K562 (cell line): ENCODE measurements at regions not wholly inside any gene's neighbourhood (a gene's known extent, or its start where the extent isn't known, plus 50 kb on each side); places are given as distances from the start of the nearest gene placed in this dataset.

Source experiments
- ATAC-seq: fragments of 200-7000 bp; cut with Tn5 transposase; 3 replicates; pipeline ENCODE4 v1.9.1; 2020; ENCODE audit warnings: moderate library complexity
- BruUV-seq: library from RNA; stranded (reverse); fragments of 400-500 nt; replicated peaks from 2 replicates; lab custom pipeline; 2021; lab: Mats Ljungman, UMichigan
- CTCF ChIA-PET: fragments of 300-600 bp; formaldehyde crosslinking; extraction: SDS; loops from one replicate; lab custom pipeline; 2021; ENCODE audit warnings: low intra/inter-chr PET ratio; lab: Yijun Ruan, JAX
- POLR2A ChIA-PET: fragments of 300-600, 350-650 bp; sonication (Branson Sonifier 250); formaldehyde crosslinking; extraction: SDS; loops from one replicate; lab custom pipeline; 2021; ENCODE audit warnings: antibody characterized with exemption, inconsistent platforms; lab: Yijun Ruan, JAX
- DNase-seq, 4 experiments: peaks; one replicate each; pipeline versions ENCODE4 v3.0.0 to v3.0.0-alpha.2; 2011 to 2018; ENCODE audit warnings: low spot score in 3 of 4, mixed read lengths in 3 of 4; ENCODE audit errors: extremely low read depth in 1 of 4
- FAIRE-seq: peaks from 2 replicates; lab custom pipeline; 2011; peaks lifted over from hg19 to GRCh38; lab: Jason Lieb, UNC
- H2AFZ ChIP-seq: 2 replicates; pipeline ENCODE4 v1.6.0; 2011; ENCODE audit warnings: low read depth, low read length, control low read depth, inconsistent platforms
- H3K27ac ChIP-seq: fragments of 200-600 bp; 3 replicates; pipeline ENCODE4 v1.8.0; 2011; ENCODE audit warnings: low read depth, mild to moderate bottlenecking, control low read depth, inconsistent platforms, low read length, moderate library complexity, mixed read lengths; ENCODE audit errors: extremely low read depth
- H3K27me3 ChIP-seq, 2 experiments: fragments of 300-600 bp in 1 of 2; 2 replicates in 1 of 2; 3 replicates in 1 of 2; pipeline versions ENCODE4 v1.6.0 to v1.8.0; 2011; ENCODE audit warnings: inconsistent platforms in 2 of 2, low read length in 2 of 2, mild to moderate bottlenecking in 1 of 2, mixed read lengths in 1 of 2, moderate library complexity in 1 of 2; ENCODE audit not compliant: control insufficient read depth in 2 of 2, insufficient read depth in 2 of 2
- H3K36me3 ChIP-seq: fragments of 300-600 bp; 3 replicates; pipeline ENCODE4 v1.8.0; 2011; ENCODE audit warnings: mild to moderate bottlenecking, low read length, inconsistent platforms; ENCODE audit not compliant: control insufficient read depth, insufficient read depth
- H3K4me1 ChIP-seq, 2 experiments: fragments of 200-600 bp in 1 of 2; replicated peaks in 1 of 2; 2 replicates in 1 of 2; 3 replicates in 1 of 2; pipeline versions ENCODE4 v1.5.1 to v1.8.0; 2011; ENCODE audit warnings: inconsistent platforms in 2 of 2, low read length in 2 of 2, mild to moderate bottlenecking in 1 of 2, mixed read lengths in 1 of 2, moderate library complexity in 1 of 2; ENCODE audit not compliant: control insufficient read depth in 2 of 2, insufficient read depth in 2 of 2
- H3K4me2 ChIP-seq: 2 replicates; pipeline ENCODE4 v1.6.1; 2011; ENCODE audit warnings: low read length, control low read depth, inconsistent platforms, mixed read lengths; ENCODE audit not compliant: insufficient read depth
- H3K4me3 ChIP-seq: fragments of 200-600 bp; sonication (generic), shearing (Covaris generic); 2 replicates; pipeline ENCODE4 v1.5.1; 2016; ENCODE audit warnings: control low read depth, inconsistent platforms
- H3K79me2 ChIP-seq: fragments of 200-600 bp; 3 replicates; pipeline ENCODE4 v1.8.0; 2011; ENCODE audit warnings: low read length, inconsistent platforms; ENCODE audit not compliant: control insufficient read depth, insufficient read depth
- H3K9ac ChIP-seq, 2 experiments: 2 replicates each; pipeline versions ENCODE4 v1.6.0 to v1.6.1; 2011; ENCODE audit warnings: low read depth in 2 of 2, low read length in 2 of 2, control low read depth in 1 of 2, inconsistent platforms in 1 of 2, mild to moderate bottlenecking in 1 of 2, mixed read lengths in 1 of 2; ENCODE audit not compliant: insufficient read depth in 1 of 2
- H3K9me1 ChIP-seq: one replicate; pipeline ENCODE4 v1.6.0; 2011; ENCODE audit warnings: inconsistent platforms, mild to moderate bottlenecking, low read length, moderate library complexity; ENCODE audit not compliant: control insufficient read depth, insufficient read depth
- H3K9me3 ChIP-seq: replicated peaks from 2 replicates; pipeline ENCODE4 v1.5.1; 2011; ENCODE audit warnings: low read depth, low read length, inconsistent platforms; ENCODE audit not compliant: control insufficient read depth, insufficient read depth
- H4K20me1 ChIP-seq: replicated peaks from 2 replicates; pipeline ENCODE4 v1.6.1; 2011; ENCODE audit warnings: low read length, inconsistent platforms, mixed read lengths; ENCODE audit not compliant: control insufficient read depth, insufficient read depth
- ARNT ChIP-seq, 2 experiments: fragments of 450-650 bp; IDR thresholded peaks; 2 replicates each; pipeline ENCODE4 v1.6.1; 2016; ENCODE audit warnings: mild to moderate bottlenecking in 1 of 2
- BACH1 ChIP-seq: fragments of 200-800 bp; sonication (Bioruptor generic); IDR thresholded peaks from 2 replicates; pipeline ENCODE4 v1.6.1; 2016; ENCODE audit warnings: missing genetic modification characterization, missing compliant biosample characterization
- CBFA2T3 ChIP-seq: fragments of 450-650 bp; IDR thresholded peaks from 2 replicates; pipeline ENCODE4 v1.6.1; 2017
- DDX20 ChIP-seq: fragments of 450-650 bp; IDR thresholded peaks from 2 replicates; pipeline ENCODE4 v1.6.1; 2016; ENCODE audit warnings: missing genetic modification characterization, low read depth, mild to moderate bottlenecking, missing compliant biosample characterization, moderate library complexity
- NONO ChIP-seq, 2 experiments: fragments of 200-400 bp in 1 of 2; fragments of 450-650 bp in 1 of 2; formaldehyde crosslinking in 1 of 2; IDR thresholded peaks; 2 replicates each; pipeline ENCODE4 v1.6.1; 2017; ENCODE audit warnings: low read depth in 2 of 2, mild to moderate bottlenecking in 2 of 2, moderate library complexity in 2 of 2, low read length in 1 of 2
- RUNX1 ChIP-seq: sonication (generic); IDR thresholded peaks from 2 replicates; pipeline ENCODE4 v1.6.1; 2016; ENCODE audit warnings: antibody characterized with exemption, low read depth
- ZEB2 ChIP-seq: fragments of 450-650 bp; IDR thresholded peaks from 2 replicates; pipeline ENCODE4 v1.6.1; 2016
- ZNF23 ChIP-seq: fragments of 250-450 bp; sonication (Bioruptor Pico); IDR thresholded peaks from 2 replicates; pipeline ENCODE4 v1.4.0; 2020; ENCODE audit warnings: mild to moderate bottlenecking
- ZNF77 ChIP-seq: fragments of 250-450 bp; sonication (Bioruptor Pico); IDR thresholded peaks from 2 replicates; pipeline ENCODE4 v1.5.0; 2020
- WGBS: fragments of 100-300 bp; shearing (Covaris generic); methylation state at CpG from one replicate; pipeline ENCODE4 v1.1.6; 2016; ENCODE audit warnings: low coverage, mixed read lengths; ENCODE audit not compliant: insufficient coverage; ENCODE audit errors: missing lambda C conversion rate; 5-methylcytosine and 5-hydroxymethylcytosine counted together
- in situ Hi-C: fragments of 300-500 bp; cut with MboI; formaldehyde crosslinking; loops from 4 replicates; pipeline ENCODE4 v1.15.0; 2018; ENCODE audit warnings: inconsistent platforms, mixed read lengths
- intact Hi-C: fragments of 100-400 bp; cut with micrococcal nuclease; formaldehyde crosslinking; loops from 2 replicates; pipeline ENCODE4 v1.14.2; 2022
- TF ChIP-seq, protein P1 (sequence below): fragments of 250-450 bp; sonication (Bioruptor Pico); IDR thresholded peaks from 2 replicates; pipeline ENCODE4 v1.6.1; 2021; ENCODE audit warnings: mild to moderate bottlenecking
- TF ChIP-seq, protein P2 (sequence below): fragments of 250-450 bp; sonication (Bioruptor Pico); IDR thresholded peaks from 2 replicates; pipeline ENCODE4 v1.4.0; 2020; ENCODE audit warnings: mild to moderate bottlenecking, moderate library complexity, borderline replicate concordance

DNA sequence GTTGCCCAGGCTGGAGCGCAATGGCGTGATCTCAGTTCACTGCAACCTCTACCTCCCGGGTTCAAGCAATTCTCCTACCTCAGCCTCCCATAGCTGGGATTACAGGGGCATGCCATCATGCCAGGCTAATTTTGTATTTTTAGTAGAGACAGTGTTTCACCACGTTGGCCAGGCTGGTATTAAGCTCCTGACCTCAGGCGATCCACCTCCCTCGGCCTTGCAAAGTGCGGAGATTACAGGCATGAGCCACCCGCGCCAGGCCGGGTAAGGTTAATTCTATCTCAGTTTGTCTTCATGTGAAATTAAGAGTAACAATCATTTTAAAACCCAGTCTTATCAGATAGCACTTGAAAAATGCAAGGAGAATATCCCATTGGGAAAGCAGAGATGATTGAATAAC, 1681.7 kb upstream of the DDX18 start:
- in situ Hi-C loops = no loop called here
- H3K27me3 ChIP-seq = no peaks in the 10 kb centered on the region
- under 1% methylated on average over 10 of the region's 10 CpGs for WGBS
- TF ChIP-seq ZNF77 (CRISPR knock-in tag) = no peak
- no peak for TF ChIP-seq ARNT (IDR thresholded peaks at IDR 0.05)
- no peak for TF ChIP-seq RUNX1
- TF ChIP-seq ZEB2 = no peak
- no peak for TF ChIP-seq NONO (IDR thresholded peaks at IDR 0.05; ENCODE audit: low read depth in 2 of 2, low read length in 1 of 2)
- TF ChIP-seq BACH1 (tag) = no peak
- TF ChIP-seq CBFA2T3 = no peak
- TF ChIP-seq, protein P1, sequence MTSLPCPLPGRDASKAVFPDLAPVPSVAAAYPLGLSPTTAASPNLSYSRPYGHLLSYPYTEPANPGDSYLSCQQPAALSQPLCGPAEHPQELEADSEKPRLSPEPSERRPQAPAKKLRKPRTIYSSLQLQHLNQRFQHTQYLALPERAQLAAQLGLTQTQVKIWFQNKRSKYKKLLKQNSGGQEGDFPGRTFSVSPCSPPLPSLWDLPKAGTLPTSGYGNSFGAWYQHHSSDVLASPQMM (CRISPR knock-in tag) = no peak
- TF ChIP-seq, protein P2, sequence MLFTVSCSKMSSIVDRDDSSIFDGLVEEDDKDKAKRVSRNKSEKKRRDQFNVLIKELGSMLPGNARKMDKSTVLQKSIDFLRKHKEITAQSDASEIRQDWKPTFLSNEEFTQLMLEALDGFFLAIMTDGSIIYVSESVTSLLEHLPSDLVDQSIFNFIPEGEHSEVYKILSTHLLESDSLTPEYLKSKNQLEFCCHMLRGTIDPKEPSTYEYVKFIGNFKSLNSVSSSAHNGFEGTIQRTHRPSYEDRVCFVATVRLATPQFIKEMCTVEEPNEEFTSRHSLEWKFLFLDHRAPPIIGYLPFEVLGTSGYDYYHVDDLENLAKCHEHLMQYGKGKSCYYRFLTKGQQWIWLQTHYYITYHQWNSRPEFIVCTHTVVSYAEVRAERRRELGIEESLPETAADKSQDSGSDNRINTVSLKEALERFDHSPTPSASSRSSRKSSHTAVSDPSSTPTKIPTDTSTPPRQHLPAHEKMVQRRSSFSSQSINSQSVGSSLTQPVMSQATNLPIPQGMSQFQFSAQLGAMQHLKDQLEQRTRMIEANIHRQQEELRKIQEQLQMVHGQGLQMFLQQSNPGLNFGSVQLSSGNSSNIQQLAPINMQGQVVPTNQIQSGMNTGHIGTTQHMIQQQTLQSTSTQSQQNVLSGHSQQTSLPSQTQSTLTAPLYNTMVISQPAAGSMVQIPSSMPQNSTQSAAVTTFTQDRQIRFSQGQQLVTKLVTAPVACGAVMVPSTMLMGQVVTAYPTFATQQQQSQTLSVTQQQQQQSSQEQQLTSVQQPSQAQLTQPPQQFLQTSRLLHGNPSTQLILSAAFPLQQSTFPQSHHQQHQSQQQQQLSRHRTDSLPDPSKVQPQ (CRISPR knock-in tag) = no peak
- no peak for TF ChIP-seq DDX20
- no peak for TF ChIP-seq ZNF23 (CRISPR knock-in tag)
- TF ChIP-seq, all 486 proteins: peak for 0
- Histone ChIP-seq H3K9ac (no peak overlapping the region), H3K36me3 (no peaks in the 10 kb centered on the region), H3K9me3 (no peaks in the 10 kb centered on the region), H3K4me1 (no peaks in the 10 kb centered on the region), H3K79me2 (no peaks in the 10 kb centered on the region), H2AFZ (no peak overlapping the region), H3K9me1 (no peaks in the 10 kb centered on the region), H3K4me2 (no peak overlapping the region), H3K4me3 (no peak overlapping the region), H3K27ac (no peak overlapping the region), H4K20me1 (no peaks in the 10 kb centered on the region)
- POLR2A ChIA-PET = no interaction called here
- ATAC-seq = no peak
- FAIRE-seq = no peak
- no peak for DNase-seq
- intact Hi-C loops = no loop called here
- BruUV-seq = no TSS peak
- CTCF ChIA-PET = no interaction called here
